DMS114 treated with DMSO at 0.1 percent for 48 hours (cell line): ENCODE measurements at regions not wholly inside any gene's neighbourhood (a gene's known extent, or its start where the extent isn't known, plus 50 kb on each side); places are given as distances from the start of the nearest gene placed in this dataset.
"Not testable (repeated sequence)": the region's sequence is repeated elsewhere in the genome, so short reads cannot be mapped to it uniquely, and the experiment has no call there.

ENCODE experiments used
- DNase-seq: peaks from one replicate; lab custom pipeline; 2025; ENCODE audit not compliant: unreplicated experiment; lab: John Stamatoyannopoulos, UW

- DNase-seq, result no peak
Measured at GRCh38 chr6:49118478-49118877, 344.6 kb downstream of the MMUT start.

GRCh38 chr6:49110916-49111315 is 352.1 kb downstream of the MMUT start:
- no peak for DNase-seq

- DNase-seq, result not testable (repeated sequence)
Measured at GRCh38 chr6:49097664-49098063, 365.4 kb downstream of the MMUT start.

- no peak for DNase-seq
Measured at GRCh38 chr6:49097116-49097515, 365.9 kb downstream of the MMUT start.

- no peak for DNase-seq
Measured at GRCh38 chr6:49088631-49089030, 374.4 kb downstream of the MMUT start.

- DNase-seq, result no peak
Measured at GRCh38 chr6:49087369-49087768, 375.7 kb downstream of the MMUT start.

- DNase-seq, result no peak
Measured at GRCh38 chr6:49082611-49083010, 380.4 kb downstream of the MMUT start.

GRCh38 chr6:49072885-49073620 is 390.0 kb downstream of the MMUT start:
- no peak for DNase-seq

- no peak for DNase-seq
Measured at GRCh38 chr6:49072146-49072545, 390.9 kb downstream of the MMUT start.

GRCh38 chr6:49070411-49070810 is 392.6 kb downstream of the MMUT start:
- DNase-seq, result no peak

- DNase-seq, result no peak
Measured at GRCh38 chr6:49054311-49054710, 408.7 kb downstream of the MMUT start.

- no peak for DNase-seq
Measured at GRCh38 chr6:49052901-49053300, 410.2 kb downstream of the MMUT start.

GRCh38 chr6:49051281-49051680 is 411.8 kb downstream of the MMUT start:
- DNase-seq, result no peak

GRCh38 chr6:49050584-49050983 is 412.5 kb downstream of the MMUT start:
- DNase-seq, result no peak

GRCh38 chr6:49038294-49038822 is 424.7 kb downstream of the MMUT start:
- DNase-seq, result no peak

GRCh38 chr6:49030251-49031020 is 432.6 kb downstream of the MMUT start:
- no peak for DNase-seq

GRCh38 chr6:49027644-49028043 is 435.4 kb downstream of the MMUT start:
- DNase-seq, result no peak

GRCh38 chr6:49025273-49026240 is 437.5 kb downstream of the MMUT start:
- no peak for DNase-seq

GRCh38 chr6:49004801-49005200 is 458.3 kb downstream of the MMUT start:
- DNase-seq, result no peak

GRCh38 chr6:49003348-49003747 is 459.7 kb downstream of the MMUT start:
- no peak for DNase-seq
